Upper lobe of right lung (tissue), 1 donor: ENCODE measurements at regions not wholly inside any gene's neighbourhood (a gene's known extent, or its start where the extent isn't known, plus 50 kb on each side); places are given as distances from the start of the nearest gene placed in this dataset.

Experiments
- ATAC-seq: fragments of 200-7000 bp; cut with Tn5 transposase; one replicate; pipeline ENCODE4 v1.9.1; 2020; ENCODE audit warnings: mild to moderate bottlenecking, moderate library complexity
- DNase-seq: peaks from one replicate; pipeline ENCODE4 v3.0.0-alpha.2; 2020
- H3K27ac ChIP-seq: fragments of 200-600 bp; one replicate; pipeline ENCODE4 v1.8.0; 2022
- H3K27me3 ChIP-seq: fragments of 200-600 bp; one replicate; pipeline ENCODE4 v1.8.0; 2022; ENCODE audit warnings: mild to moderate bottlenecking
- H3K36me3 ChIP-seq: fragments of 200-600 bp; one replicate; pipeline ENCODE4 v1.8.0; 2022
- H3K4me1 ChIP-seq: fragments of 200-600 bp; one replicate; pipeline ENCODE4 v1.8.0; 2022
- H3K4me3 ChIP-seq: fragments of 200-600 bp; one replicate; pipeline ENCODE4 v1.8.0; 2022; ENCODE audit warnings: mild to moderate bottlenecking
- H3K9me3 ChIP-seq: fragments of 200-600 bp; one replicate; pipeline ENCODE4 v1.8.0; 2022
- intact Hi-C: fragments of 100-400 bp; cut with DNase I; formaldehyde crosslinking; loops from one replicate; pipeline ENCODE4 v1.11.0; 2022
- TF ChIP-seq, protein P1 (sequence below): fragments of 200-600 bp; IDR thresholded peaks from one replicate; pipeline ENCODE4 v1.8.0; 2022; ENCODE audit warnings: antibody characterized with exemption
- donor health status: DM: no; HTN: yes; CAD: no; lungs with severe emphysema.

DNA sequence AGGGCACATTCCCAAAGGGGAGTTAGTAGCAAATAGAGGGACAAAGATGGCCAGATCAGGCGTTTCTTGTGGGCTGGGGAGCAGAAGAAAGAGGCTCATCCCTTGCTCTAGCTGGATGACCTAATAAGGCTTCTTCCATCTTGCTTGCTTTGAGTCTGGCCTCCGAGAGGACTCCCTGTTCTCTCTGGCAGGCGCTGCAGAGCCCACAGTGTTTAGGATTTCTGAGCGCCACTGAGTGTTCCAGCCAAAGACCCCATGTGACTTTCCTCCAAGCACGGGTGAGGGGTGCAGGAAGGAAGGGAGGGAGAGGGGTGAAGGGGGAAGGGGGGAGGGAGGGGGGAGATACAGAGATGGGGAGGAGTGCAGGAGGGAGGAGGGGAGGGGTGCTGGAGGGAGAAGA is 203.8 kb upstream of the SVIL start:
- no peaks in the 10 kb centered on the region for H3K4me1 ChIP-seq
- H3K27me3 ChIP-seq: no peaks in the 10 kb centered on the region
- H3K9me3 ChIP-seq: no peaks in the 10 kb centered on the region
- intact Hi-C loops: no loop called here
- ATAC-seq (no peak), DNase-seq (no peak)
- no peaks in the 10 kb centered on the region for H3K36me3 ChIP-seq
- H3K4me3 ChIP-seq: no peak overlapping the region
- TF ChIP-seq, protein P1, sequence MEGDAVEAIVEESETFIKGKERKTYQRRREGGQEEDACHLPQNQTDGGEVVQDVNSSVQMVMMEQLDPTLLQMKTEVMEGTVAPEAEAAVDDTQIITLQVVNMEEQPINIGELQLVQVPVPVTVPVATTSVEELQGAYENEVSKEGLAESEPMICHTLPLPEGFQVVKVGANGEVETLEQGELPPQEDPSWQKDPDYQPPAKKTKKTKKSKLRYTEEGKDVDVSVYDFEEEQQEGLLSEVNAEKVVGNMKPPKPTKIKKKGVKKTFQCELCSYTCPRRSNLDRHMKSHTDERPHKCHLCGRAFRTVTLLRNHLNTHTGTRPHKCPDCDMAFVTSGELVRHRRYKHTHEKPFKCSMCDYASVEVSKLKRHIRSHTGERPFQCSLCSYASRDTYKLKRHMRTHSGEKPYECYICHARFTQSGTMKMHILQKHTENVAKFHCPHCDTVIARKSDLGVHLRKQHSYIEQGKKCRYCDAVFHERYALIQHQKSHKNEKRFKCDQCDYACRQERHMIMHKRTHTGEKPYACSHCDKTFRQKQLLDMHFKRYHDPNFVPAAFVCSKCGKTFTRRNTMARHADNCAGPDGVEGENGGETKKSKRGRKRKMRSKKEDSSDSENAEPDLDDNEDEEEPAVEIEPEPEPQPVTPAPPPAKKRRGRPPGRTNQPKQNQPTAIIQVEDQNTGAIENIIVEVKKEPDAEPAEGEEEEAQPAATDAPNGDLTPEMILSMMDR: no peak
- no peak overlapping the region for H3K27ac ChIP-seq

DNA sequence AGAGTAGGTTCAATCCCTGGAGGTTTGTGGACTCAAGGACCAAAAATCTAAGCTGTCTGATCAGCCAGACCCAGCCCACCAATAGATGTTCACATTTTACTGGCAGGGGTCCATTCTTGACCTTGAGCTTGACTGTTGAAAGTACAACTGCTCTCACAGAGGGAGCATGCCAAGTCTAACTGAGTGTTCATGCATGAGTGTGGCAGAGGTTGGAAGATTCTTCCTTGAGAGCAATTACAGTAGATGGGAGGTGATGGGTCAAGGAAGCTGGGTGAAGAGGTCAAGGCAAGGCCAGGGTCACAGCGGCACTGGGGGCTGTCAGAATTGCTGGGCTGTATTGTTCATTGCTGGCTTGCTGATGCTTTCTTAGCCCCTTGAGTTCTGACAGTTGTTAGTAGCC is 202.8 kb upstream of the SVIL start:
- intact Hi-C loops: no loop called here
- no peaks in the 10 kb centered on the region for H3K9me3 ChIP-seq
- H3K36me3 ChIP-seq: no peaks in the 10 kb centered on the region
- H3K4me1 ChIP-seq: no peaks in the 10 kb centered on the region
- H3K27ac ChIP-seq: no peak overlapping the region
- no peaks in the 10 kb centered on the region for H3K27me3 ChIP-seq
- TF ChIP-seq, protein P1: no peak
- H3K4me3 ChIP-seq: no peak overlapping the region
- no peak for DNase-seq
- ATAC-seq: no peak

DNA sequence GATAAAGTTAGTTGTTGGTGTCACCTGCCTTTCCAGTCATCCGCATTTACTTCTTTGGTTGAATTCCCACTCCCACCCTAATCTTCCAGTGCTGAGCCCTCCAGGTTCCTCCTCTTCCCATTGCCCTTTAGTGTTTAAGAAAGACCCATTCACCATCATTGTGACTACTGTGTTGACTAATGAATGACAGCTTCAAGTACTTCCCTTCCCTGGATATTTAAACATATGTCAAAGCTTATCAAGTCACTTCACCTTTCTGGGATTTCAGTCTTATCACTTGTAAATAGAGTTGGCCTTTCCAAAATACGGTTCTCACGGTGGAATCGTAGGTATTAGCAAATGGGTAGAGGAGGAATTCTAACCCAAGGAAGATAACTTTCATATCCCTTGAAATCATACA is 201.6 kb upstream of the SVIL start:
- TF ChIP-seq, protein P1: no peak
- intact Hi-C loops: no loop called here

DNA sequence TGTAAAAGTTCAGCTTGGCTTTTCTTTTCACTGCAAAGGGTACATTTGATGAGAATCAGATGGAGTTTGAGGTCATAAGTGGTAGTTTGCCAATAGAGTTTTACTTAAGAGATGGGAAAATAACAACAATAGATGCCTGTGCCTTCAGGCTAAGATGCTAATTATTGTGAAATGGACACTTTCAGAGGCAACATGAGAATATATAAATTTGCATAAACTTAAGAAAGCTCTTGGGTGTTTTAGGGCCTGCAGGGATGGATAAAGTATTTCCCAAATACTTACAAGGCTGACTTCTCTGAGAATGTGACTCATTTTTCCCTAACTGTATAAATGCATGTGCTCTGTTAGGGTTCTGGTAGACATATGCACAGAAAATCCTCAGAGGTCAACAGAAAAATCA is 200.3 kb upstream of the SVIL start:
- TF ChIP-seq, protein P1: no peak
- Histone ChIP-seq H3K4me3 (no peak overlapping the region), H3K9me3 (no peaks in the 10 kb centered on the region), H3K4me1 (no peaks in the 10 kb centered on the region), H3K36me3 (no peaks in the 10 kb centered on the region), H3K27ac (no peak overlapping the region), H3K27me3 (no peaks in the 10 kb centered on the region)
- intact Hi-C loops: no loop called here
- ATAC-seq (no peak), DNase-seq (no peak)

More for the DNA sequence above, 201.6 kb upstream of the SVIL start:
- ATAC-seq: no peak
- Histone ChIP-seq H3K9me3 (no peaks in the 10 kb centered on the region), H3K27ac (no peak overlapping the region), H3K36me3 (no peaks in the 10 kb centered on the region), H3K4me3 (no peak overlapping the region), H3K4me1 (no peaks in the 10 kb centered on the region), H3K27me3 (no peaks in the 10 kb centered on the region)
- no peak for DNase-seq

DNA sequence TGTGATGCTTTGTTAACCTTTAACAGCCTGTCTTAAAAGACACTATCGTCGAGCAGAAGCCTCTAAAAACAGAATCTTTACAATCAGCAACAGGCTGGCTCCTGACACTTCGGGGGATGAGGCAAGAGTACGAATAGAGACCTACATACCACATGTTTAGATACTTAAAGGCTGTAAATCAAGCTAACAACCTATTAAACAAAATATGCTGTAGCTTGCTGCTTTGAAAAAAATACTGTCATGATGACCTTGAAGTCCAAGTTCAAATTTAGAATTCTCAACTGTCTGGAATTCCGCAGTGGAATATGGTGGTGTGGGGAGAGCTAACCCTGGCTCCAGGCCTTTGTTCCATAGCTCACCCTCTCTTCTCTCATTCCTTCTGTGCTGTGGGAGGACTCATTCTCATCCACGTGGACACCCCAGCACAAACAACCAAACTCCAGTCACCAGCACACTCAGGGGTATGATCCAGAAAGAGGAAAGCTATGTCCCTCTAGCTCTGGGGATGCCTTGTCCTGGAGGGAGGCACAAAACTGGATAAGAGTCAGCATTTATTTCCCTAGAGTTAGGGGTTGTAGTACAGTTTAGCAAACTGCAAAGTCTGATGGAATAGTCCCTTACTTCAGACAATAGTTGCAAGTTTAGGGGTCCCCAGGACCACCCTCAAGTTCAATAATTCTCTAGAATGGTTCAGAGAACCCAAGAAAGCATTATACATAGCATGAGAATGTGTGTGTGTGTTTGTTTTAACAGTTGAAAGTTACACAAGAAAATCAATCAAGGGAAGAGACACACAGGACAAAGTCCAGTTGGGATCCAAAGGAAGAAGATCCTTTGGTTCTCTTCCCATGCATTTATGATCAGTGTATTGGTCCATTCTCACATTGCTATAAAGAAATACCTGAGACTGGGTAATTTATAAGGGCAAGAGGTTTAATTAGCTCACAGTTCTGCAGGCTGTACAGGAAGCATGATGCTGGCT is 196.1 kb upstream of the SVIL start:
- no peaks in the 10 kb centered on the region for H3K4me1 ChIP-seq
- intact Hi-C loops: no loop called here
- no peaks in the 10 kb centered on the region for H3K36me3 ChIP-seq
- no peak for DNase-seq
- TF ChIP-seq, protein P1: no peak
- H3K27me3 ChIP-seq: no peaks in the 10 kb centered on the region
- no peak overlapping the region for H3K27ac ChIP-seq
- no peak overlapping the region for H3K4me3 ChIP-seq
- H3K9me3 ChIP-seq: no peaks in the 10 kb centered on the region
- no peak for ATAC-seq
